ENCODE measurements at regions not wholly inside any gene's neighbourhood (a gene's known extent, or its start where the extent isn't known, plus 50 kb on each side); places are given as distances from the start of the nearest gene placed in this dataset.

- no peak overlapping the region for H3K4me3 ChIP-seq (ENCODE audit: low read depth, low read length)
- DNase-seq (ENCODE audit: low read depth), result no peak
- TF ChIP-seq CTCF (conservative IDR thresholded peaks at IDR 0.05; ENCODE audit: low read depth, low read length), result no peak
These were observed 425.2 kb downstream of the ADAMTS20 start for GRCh38 chr12:43126652-43127375.

- no peak for TF ChIP-seq CTCF (conservative IDR thresholded peaks at IDR 0.05; ENCODE audit: low read depth, low read length)
- H3K4me3 ChIP-seq (ENCODE audit: low read depth, low read length), result no peak overlapping the region
- no peak for DNase-seq (ENCODE audit: low read depth)
These were observed 428.5 kb downstream of the ADAMTS20 start for GRCh38 chr12:43123461-43123860.

DNA sequence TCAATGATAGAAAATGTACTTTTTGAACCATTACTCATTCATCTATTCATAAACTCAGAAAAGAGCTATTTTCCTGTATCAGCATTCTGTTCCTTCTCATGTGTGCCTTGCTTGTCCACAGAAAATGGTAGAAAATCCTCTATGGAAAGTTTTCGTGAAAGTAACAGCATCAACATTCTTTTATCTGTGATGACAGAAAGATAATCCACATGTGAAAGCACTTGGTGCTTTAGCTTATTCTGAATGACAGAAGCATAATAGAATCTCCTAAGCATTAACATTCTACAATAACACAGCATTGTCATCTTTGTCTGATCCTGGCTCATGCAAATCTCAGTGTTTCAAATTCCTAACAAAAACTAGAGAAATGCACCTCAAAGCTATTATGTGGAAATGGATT, 431.9 kb downstream of the ADAMTS20 start:
- no peak for TF ChIP-seq CTCF (conservative IDR thresholded peaks at IDR 0.05; ENCODE audit: low read depth, low read length)
- no peak for DNase-seq (ENCODE audit: low read depth)
- H3K4me3 ChIP-seq (ENCODE audit: low read depth, low read length), result no peak overlapping the region

DNA sequence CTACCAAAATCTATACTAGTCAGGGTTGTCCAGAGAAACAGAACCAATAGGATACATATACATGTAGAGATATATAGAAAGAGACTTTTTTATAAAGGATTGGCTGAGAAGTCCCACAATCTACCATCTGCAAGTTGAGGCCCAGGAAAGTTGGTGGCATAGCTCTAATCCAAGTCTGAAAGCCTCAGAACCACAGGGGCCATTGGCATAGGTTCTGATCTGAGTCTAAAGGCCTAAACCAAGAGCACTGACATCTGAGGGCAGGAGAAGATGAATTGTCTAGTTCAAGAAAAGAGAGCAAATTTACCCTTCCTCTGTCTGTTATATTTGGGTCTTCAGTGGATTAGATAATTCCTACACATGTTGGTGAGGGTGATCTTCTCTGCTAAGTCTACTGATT, 433.1 kb downstream of the ADAMTS20 start:
- no peak for DNase-seq (ENCODE audit: low read depth)
- H3K4me3 ChIP-seq (ENCODE audit: low read depth, low read length), result no peak overlapping the region
- no peak for TF ChIP-seq CTCF (conservative IDR thresholded peaks at IDR 0.05; ENCODE audit: low read depth, low read length)

GRCh38 chr12:43118234-43118633, 433.8 kb downstream of the ADAMTS20 start:
- no peak for DNase-seq (ENCODE audit: low read depth)
- no peak for TF ChIP-seq CTCF (conservative IDR thresholded peaks at IDR 0.05; ENCODE audit: low read depth, low read length)
- no peak overlapping the region for H3K4me3 ChIP-seq (ENCODE audit: low read depth, low read length)

DNA sequence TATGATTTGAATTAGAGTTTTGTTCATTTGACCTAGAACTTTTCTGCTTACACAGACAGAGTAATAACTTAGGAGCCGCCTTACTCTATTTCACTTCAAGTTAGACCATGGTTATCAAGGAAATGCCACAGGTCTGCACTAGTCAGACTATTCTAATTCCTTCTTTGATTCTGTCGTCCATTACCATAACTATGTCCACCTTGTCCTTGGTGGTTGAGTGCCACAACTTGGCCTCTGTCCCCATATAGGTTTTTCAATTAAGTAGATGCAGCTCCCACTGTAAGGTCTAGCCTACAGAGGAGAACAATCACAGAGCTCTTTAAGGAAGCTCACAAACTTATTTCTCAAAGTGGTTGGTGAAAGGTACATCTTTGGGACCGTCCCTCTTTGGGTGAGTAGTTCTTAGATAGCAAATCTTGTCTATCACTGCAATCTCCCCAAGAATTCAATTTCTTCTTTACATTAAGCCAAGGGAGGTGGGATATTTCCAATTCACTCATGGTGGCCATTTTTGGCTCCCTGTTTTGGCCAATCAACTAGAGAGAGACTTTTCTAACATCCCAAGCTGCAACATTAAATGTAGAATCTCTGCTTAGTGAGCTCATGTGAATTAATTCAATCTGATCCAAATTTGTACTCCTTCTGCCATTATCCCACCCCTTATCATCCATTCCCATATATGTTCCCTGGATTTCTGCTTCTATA, 434.6 kb downstream of the ADAMTS20 start:
- DNase-seq (ENCODE audit: low read depth), result no peak
- no peak for TF ChIP-seq CTCF (conservative IDR thresholded peaks at IDR 0.05; ENCODE audit: low read depth, low read length)
- no peak overlapping the region for H3K4me3 ChIP-seq (ENCODE audit: low read depth, low read length)
